ENCODE measurements at regions not wholly inside any gene's neighbourhood (a gene's known extent, or its start where the extent isn't known, plus 50 kb on each side); places are given as distances from the start of the nearest gene placed in this dataset.
"Not testable (repeated sequence)": the region's sequence is repeated elsewhere in the genome, so short reads cannot be mapped to it uniquely, and the experiment has no call there.

DNA sequence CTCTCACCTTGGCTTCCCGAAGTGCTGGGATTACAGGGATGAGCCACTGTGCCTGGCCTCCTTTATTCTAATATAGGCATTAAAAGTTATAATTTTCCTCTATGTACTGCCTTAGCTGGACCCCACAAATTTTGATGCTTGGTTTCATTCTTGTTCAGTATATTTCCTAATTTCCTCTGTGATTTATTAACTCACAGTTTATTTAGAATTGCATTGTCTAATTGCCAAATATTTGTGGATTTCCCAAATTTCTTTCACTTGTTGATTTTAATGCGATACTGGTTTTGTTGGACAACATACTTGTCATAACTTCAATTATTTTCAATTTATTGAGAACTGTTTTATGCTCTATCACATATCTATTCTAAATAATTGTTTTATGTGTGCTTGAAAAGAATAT, 366.0 kb downstream of the OMA1 start:
- Mint-ChIP-seq H3K4me3 (no peak overlapping the region), H3K4me1 (ENCODE audit: low read depth) (no peaks in the 10 kb centered on the region), H3K27me3 (ENCODE audit: insufficient read depth) (no peaks in the 10 kb centered on the region), H3K27ac (no peak overlapping the region), H3K36me3 (ENCODE audit: low read depth) (no peaks in the 10 kb centered on the region), H3K9me3 (peaks cover 4% of the 10 kb centered on the region)
- no peak for DNase-seq
- TF ChIP-seq, protein P1, sequence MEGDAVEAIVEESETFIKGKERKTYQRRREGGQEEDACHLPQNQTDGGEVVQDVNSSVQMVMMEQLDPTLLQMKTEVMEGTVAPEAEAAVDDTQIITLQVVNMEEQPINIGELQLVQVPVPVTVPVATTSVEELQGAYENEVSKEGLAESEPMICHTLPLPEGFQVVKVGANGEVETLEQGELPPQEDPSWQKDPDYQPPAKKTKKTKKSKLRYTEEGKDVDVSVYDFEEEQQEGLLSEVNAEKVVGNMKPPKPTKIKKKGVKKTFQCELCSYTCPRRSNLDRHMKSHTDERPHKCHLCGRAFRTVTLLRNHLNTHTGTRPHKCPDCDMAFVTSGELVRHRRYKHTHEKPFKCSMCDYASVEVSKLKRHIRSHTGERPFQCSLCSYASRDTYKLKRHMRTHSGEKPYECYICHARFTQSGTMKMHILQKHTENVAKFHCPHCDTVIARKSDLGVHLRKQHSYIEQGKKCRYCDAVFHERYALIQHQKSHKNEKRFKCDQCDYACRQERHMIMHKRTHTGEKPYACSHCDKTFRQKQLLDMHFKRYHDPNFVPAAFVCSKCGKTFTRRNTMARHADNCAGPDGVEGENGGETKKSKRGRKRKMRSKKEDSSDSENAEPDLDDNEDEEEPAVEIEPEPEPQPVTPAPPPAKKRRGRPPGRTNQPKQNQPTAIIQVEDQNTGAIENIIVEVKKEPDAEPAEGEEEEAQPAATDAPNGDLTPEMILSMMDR (IDR thresholded peaks at IDR 0.05) = no peak

DNA sequence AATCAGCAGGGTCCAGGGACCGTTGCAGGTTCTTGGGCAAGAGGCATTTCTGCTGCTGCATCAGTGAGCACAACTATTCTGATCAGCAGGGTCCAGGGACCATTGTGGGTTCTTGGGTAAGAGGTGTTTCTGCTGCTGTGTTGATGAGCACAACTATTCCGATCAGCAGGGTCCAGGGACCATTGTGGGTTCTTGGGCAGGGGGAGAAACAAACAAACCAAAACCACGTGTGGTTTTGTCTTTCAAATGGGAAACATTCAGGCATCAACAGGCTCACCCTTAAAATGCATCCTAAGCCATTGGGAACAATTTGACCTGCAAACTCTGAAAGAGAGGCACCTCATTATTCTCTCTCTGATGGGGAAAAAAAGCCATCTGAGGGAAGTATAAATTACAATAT, 377.4 kb downstream of the OMA1 start:
- H3K9me3 Mint-ChIP-seq = peaks cover 39% of the 10 kb centered on the region
- DNase-seq; H3K4me3 Mint-ChIP-seq; H3K36me3 Mint-ChIP-seq (ENCODE audit: low read depth); H3K4me1 Mint-ChIP-seq (ENCODE audit: low read depth); H3K27me3 Mint-ChIP-seq (ENCODE audit: insufficient read depth); H3K27ac Mint-ChIP-seq: not testable (repeated sequence)

DNA sequence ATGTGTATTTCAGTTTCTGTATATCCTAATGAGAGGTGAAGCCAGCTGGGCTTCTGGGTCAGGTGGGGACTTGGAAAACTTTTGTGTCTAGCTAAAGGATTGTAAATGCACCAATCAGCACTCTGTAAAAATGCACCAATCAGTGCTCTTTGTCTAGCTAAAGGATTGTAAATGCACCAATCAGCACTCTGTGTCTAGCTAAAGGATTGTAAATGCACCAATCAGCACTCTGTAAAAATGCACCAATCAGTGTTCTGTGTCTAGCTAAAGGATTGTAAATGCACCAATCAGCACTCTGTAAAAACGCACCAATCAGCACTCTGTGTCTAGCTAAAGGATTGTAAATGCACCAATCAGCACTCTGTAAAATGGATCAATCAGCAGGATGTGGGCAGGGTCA, 379.4 kb downstream of the OMA1 start:
- not testable (repeated sequence) for H3K27me3 Mint-ChIP-seq (ENCODE audit: insufficient read depth); H3K27ac Mint-ChIP-seq; H3K4me1 Mint-ChIP-seq (ENCODE audit: low read depth); H3K36me3 Mint-ChIP-seq (ENCODE audit: low read depth); H3K4me3 Mint-ChIP-seq; DNase-seq
- peaks cover 28% of the 10 kb centered on the region for H3K9me3 Mint-ChIP-seq

DNA sequence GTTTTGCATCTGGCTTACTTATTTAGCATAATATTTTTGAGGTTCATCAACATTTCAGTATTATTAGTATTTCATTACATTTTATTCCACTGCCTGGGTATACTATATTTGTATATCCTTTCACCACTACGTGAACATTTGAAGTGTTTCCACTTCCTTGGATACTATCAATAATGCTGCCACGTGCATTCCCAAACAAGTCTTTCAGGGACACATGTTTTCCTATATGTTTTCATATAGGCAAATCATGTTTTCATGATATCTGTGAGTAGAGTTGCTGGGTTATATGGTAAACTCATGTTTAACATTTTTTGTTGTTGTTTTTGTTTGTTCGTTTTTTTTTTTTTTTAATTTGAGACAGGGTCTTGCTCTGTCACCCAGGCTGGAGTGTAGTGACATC, 380.1 kb downstream of the OMA1 start:
- peaks cover 28% of the 10 kb centered on the region for H3K9me3 Mint-ChIP-seq
- H3K27me3 Mint-ChIP-seq (ENCODE audit: insufficient read depth) = no peaks in the 10 kb centered on the region
- H3K4me3 Mint-ChIP-seq = no peak overlapping the region
- no peak overlapping the region for H3K27ac Mint-ChIP-seq
- H3K4me1 Mint-ChIP-seq (ENCODE audit: low read depth) = peaks cover 6% of the 10 kb centered on the region; the same call in 1 of the 2 replicates
- TF ChIP-seq, protein P1 (IDR thresholded peaks at IDR 0.05) = no peak
- H3K36me3 Mint-ChIP-seq (ENCODE audit: low read depth) = peaks cover 4% of the 10 kb centered on the region; the same call in 1 of the 2 replicates
- DNase-seq = no peak

DNA sequence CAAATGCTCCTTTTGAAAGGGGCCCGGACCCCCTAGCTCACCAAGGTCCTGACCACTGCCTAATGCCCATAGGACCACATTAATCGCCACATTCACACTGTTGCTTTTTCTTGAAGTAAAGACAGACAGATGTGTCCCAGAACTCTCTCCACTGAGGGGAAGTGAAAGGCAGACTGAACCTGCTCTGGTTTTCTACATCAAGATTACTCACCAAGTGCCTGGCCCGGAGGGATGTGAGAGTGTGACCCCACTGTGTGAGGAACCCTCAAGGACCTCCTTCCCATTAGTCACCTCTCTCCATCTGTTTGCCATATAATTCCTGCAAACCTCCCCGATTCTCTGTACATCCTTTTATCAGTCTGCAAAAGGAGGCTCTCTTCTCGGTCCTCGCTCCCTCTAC, 381.5 kb downstream of the OMA1 start:
- Mint-ChIP-seq H3K9me3 (peaks cover 25% of the 10 kb centered on the region), H3K27ac (no peak overlapping the region), H3K36me3 (ENCODE audit: low read depth) (peaks cover 4% of the 10 kb centered on the region; the same call in 1 of the 2 replicates), H3K27me3 (ENCODE audit: insufficient read depth) (no peaks in the 10 kb centered on the region; the same call in 1 of the 2 replicates), H3K4me3 (no peak overlapping the region), H3K4me1 (ENCODE audit: low read depth) (peaks cover 6% of the 10 kb centered on the region; the same call in 1 of the 2 replicates)
- TF ChIP-seq, protein P1 (IDR thresholded peaks at IDR 0.05) = no peak
- DNase-seq = peak; percentile 3

DNA sequence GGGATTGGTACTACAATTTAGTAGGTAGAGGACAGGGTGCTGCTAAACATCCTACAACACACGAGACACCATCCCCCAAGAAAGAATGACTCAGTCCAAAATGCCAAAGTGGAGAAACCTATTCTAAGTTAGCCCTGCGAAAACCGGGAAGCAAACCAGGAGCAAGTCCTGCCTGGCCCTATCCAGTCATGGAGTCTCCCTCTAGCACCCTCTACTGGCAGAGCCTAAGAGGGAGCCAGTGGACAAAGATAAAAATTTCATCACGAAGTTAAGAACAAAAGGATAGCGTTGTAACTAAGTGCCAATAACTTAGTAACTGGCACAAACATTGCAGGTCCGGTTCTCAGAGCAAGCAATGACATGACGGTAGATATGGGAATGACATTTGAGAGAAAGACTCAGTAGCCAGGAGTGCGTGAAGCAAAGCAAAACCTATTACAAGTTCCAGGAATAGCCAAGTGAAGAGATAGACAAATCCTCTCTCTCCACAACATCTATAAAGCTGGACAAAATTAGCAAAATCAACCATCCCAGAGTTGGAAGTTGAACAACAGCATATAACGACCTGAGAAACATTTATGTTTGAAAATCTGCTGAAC, 383.5 kb downstream of the OMA1 start:
- DNase-seq = peak; percentile 59
- H3K27ac Mint-ChIP-seq = no peak overlapping the region
- H3K36me3 Mint-ChIP-seq (ENCODE audit: low read depth) = peaks cover 4% of the 10 kb centered on the region; the same call in 1 of the 2 replicates
- H3K9me3 Mint-ChIP-seq = peaks cover 8% of the 10 kb centered on the region
- TF ChIP-seq, protein P1 (IDR thresholded peaks at IDR 0.05) = peak; percentile 83
- peaks cover 6% of the 10 kb centered on the region; the same call in 1 of the 2 replicates for H3K4me1 Mint-ChIP-seq (ENCODE audit: low read depth)
- no peak overlapping the region for H3K4me3 Mint-ChIP-seq
- no peaks in the 10 kb centered on the region; the same call in 1 of the 2 replicates for H3K27me3 Mint-ChIP-seq (ENCODE audit: insufficient read depth)

Data from HFFc6 (cell line).